Erythroblast (primary cell): ENCODE measurements at regions not wholly inside any gene's neighbourhood (a gene's known extent, or its start where the extent isn't known, plus 50 kb on each side); places are given as distances from the start of the nearest gene placed in this dataset.

Source experiments
- GATA1 ChIP-seq: IDR thresholded peaks from 2 replicates; pipeline ENCODE4 v1.6.1; 2011; ENCODE audit warnings: low read depth, mild to moderate bottlenecking, control low read depth, low read length, moderate library complexity
- POLR2A ChIP-seq: IDR thresholded peaks from 2 replicates; pipeline ENCODE4 v1.6.1; 2011; ENCODE audit warnings: mild to moderate bottlenecking, low read length

GRCh38 chr1:238334170-238334569 lies 443.4 kb upstream of the ZP4 start:
- TF ChIP-seq POLR2A (no peak), GATA1 (no peak)
